ENCODE measurements at regions not wholly inside any gene's neighbourhood (a gene's known extent, or its start where the extent isn't known, plus 50 kb on each side); places are given as distances from the start of the nearest gene placed in this dataset.
"Not testable (repeated sequence)": the region's sequence is repeated elsewhere in the genome, so short reads cannot be mapped to it uniquely, and the experiment has no call there.

DNA sequence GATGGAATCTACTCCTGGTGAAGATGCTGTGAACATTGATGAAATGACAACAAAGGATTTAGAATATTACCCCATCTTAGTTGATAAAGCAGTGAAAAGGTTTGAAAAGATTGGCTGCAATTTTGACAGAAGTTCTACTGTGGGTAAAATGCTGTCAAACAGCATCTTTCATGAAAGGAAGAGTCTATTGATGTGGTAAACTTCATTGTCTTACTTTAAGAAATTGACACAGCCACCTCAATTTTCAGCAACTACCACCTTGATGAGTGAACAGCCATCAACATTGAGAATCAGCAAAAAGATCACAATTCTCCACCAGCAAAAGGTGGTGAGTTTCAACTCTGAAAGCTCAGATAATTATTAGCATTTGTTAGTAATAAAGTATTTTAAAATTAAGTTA lies 310.3 kb upstream of the RBMS1 start:
- DNase-seq (ENCODE audit: low spot score), result no peak

DNA sequence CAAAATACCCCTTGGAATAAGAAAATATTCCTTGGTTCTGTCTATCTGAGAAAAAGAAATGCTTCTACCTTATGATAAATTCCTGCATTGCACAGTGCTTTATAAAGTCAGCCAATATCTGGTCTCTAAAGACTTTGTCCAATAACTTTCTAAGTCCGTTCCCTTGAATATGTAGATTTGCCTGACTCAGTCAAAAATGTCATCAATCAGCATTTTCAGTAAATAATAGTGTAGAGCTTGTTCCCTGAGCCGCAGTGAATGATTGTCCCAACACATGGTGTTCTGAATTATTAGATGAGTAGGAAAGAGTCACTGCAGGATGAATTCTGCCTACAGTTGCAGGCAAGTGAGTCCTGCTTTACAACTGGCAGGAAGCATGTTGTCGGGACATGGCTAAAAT lies 316.8 kb upstream of the RBMS1 start:
- DNase-seq (ENCODE audit: low spot score), result no peak

DNA sequence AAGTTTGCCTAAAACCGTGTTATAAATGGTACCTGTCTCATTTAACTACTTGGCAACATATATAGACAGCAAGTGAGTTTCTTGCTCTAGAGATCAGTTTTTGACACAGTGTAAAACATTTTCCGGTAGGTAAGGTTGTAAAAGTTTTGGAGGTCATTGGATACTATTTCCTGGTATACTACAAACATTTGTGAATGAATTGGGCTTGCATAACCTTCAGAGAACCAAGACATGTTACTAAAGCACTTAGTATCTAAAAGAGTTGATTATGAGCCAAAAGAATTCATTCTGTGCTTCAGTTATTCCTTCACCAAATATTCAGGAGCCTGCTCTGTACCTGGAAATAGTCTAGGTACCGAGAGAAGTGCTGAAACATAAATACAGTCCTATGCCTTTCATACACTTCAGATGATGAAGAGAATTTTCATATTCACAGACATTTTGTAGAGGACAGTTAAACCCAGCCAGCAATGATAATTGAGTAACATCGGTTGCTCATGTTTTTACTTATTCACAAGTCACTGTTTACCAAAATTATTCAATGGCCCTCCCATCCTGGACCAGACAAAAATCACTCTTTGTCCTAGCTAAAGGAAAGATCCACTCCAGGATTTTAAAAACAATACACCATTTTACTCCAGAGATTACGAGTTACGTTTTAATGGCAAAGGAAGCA lies 319.4 kb upstream of the RBMS1 start:
- DNase-seq (ENCODE audit: low spot score), result no peak

GRCh38 chr2:160813506-160813858 lies 319.9 kb upstream of the RBMS1 start:
- DNase-seq (ENCODE audit: low spot score), result no peak

GRCh38 chr2:160816916-160817499 lies 323.4 kb upstream of the RBMS1 start:
- DNase-seq (ENCODE audit: low spot score), result no peak

DNA sequence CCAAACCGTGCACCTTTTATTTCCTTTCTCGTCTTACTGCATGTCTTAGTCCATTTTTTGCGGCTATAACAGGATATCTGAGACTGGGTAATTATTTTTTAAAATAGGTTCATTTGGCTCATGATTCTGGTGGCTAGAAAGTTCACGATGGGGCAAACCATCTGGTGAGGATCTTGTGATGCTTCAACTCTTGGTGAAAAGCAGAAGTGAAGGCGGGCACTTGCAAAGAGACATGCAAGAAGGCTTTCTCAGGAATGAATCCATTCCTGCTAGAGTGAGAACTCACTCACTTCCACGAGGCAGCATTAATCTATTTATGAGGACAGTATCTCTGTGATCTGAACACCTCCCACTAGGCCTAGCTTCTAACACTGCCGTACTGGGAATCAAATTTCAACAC lies 327.1 kb upstream of the RBMS1 start:
- no peak for DNase-seq (ENCODE audit: low spot score)

DNA sequence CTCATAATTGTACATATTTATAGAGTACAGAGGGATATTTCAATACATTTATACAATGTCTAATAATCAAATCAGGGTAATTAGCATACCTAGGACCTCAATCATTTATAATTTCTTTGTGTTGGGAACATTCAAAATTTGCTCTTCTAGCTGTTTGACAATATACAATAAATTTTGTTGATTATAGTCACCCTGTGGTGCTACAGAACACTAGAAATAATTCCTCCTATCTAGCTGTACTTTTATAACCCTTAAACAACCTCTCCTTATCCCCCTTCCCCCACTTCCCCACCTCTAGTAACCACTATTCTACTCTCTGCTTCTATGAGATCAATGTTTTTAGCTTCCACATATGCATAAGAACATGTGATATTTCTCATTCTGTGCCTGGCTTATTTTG lies 328.4 kb upstream of the RBMS1 start:
- DNase-seq (ENCODE audit: low spot score), result no peak

GRCh38 chr2:160825433-160825832 lies 331.8 kb upstream of the RBMS1 start:
- DNase-seq (ENCODE audit: low spot score), result no peak

DNA sequence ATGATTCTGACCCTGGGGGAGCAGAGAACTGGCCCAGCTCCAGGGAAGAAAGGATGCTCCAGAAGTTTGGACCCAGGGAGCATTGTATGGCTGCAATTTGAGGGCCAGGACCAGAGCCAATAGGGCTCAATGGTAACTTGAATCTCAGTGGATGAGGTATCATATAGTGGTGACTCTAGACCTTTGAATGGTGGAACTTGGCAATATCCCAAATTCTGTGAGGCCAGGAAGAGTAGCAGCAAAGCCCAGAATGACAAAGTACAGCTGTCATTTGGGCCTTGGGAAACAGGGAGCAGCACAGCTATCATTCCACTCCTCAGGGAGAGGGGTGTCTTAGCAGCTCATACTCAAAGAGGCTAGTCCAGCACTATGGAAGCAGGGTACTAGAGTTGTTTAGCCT lies 332.9 kb upstream of the RBMS1 start:
- no peak for DNase-seq (ENCODE audit: low spot score)

GRCh38 chr2:160828076-160828475 lies 332.2 kb upstream of the TANK start:
- DNase-seq (ENCODE audit: low spot score), result no peak

GRCh38 chr2:160832381-160832780 lies 327.8 kb upstream of the TANK start:
- not testable (repeated sequence) for DNase-seq (ENCODE audit: low spot score)

DNA sequence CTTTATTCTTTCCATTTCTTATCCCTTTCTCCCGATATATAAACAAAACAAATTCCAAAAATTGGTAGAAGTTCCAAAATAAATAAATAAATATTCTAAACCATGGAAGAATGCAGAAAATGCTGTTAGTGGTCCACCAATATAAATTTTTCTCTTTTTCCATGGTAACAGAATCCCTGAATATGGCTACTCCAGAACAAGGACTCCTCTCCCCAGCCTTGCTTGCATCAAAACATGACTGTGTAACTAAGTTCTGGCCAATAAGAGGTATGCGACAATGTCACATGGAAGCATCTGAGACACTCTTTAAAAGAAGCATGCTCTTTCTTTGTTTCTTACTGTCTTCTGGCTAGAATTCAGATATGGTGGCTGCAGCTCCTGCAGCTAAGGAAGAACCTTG lies 325.1 kb upstream of the TANK start:
- DNase-seq (ENCODE audit: low spot score), result no peak

GRCh38 chr2:160836755-160837154 lies 323.5 kb upstream of the TANK start:
- no peak for DNase-seq (ENCODE audit: low spot score)

DNA sequence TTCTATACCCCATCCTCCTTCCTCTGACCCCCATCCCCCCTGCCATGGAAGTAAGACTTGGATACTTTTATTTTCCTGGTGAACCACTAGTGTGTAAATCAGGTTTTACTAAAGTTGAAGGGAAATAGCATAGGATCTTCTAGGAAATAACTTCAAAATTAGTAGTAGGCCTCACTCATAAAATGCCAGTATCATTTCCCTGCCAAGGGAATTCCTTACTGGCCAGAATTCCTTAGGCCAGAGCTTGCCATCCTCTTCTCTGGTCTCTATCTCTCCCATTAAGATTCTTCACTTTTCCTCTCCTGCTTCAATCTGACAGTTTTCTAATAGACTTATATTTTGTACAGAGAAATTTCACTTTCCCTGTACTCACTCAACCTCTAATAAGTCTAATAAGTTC lies 322.8 kb upstream of the TANK start:
- no peak for DNase-seq (ENCODE audit: low spot score)

GRCh38 chr2:160838147-160838546 lies 322.1 kb upstream of the TANK start:
- DNase-seq (ENCODE audit: low spot score), result no peak

- no peak for DNase-seq (ENCODE audit: low spot score)
These were observed 321.5 kb upstream of the TANK start for GRCh38 chr2:160838691-160839090.

DNA sequence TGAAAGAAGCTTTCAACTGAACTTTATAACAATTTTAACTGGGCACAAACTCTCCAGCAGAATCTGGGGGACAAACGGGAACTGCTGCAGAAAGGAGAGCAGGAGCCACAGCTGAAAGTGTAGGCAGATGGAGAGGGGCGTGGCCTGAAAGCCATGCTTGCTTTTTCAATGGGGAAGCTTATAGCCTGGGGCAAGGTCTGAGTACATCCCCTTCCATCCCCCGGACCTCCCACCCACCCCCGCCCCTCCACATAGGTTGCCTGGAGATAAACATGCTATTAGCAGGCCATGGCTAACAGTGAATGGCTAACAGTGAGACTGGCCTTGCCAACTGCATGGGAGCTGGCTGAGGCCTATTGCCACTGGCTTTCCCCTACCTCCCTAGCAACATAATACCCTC lies 317.9 kb upstream of the TANK start:
- DNase-seq (ENCODE audit: low spot score), result no peak

DNA sequence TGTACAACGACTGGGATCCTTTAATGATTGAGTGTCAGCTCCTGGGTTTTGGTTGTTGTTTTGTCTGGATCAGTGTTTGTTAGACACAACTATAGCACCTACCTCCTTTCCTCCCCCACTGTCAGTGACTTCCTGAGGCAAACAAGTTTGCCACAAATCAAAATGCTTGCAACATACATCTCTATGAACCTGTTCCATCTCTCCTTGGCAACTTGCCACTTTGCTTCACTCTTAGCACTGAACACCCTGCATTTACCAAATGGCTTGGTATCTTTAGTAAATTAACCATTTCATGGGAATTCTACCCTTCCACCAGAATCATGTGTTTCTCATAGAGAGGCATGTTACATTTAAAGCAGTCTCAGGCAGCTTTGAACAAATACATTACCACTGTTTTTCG lies 301.1 kb upstream of the TANK start:
- DNase-seq (ENCODE audit: low spot score), result no peak

- no peak for DNase-seq (ENCODE audit: low spot score)
These were observed 298.0 kb upstream of the TANK start for GRCh38 chr2:160862226-160862625.

DNA sequence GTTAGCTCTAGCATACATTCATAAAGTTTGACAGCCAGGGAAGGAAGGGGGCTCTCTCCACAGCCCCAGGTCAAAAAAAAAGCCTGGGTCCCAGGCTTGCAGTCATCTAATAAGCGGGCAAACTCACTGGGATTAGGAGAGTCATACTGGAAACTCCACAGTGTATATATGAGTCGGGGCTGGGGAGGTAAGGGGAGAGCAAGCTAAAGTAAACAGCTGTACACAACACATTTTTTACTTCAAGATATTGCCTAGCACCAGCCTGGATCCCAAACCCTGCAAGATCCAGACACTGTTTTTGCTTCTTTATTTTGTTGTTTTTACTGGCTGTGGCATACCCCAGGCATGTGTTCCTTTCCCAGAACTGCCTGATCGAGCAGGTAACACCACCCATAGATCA lies 291.3 kb upstream of the TANK start:
- DNase-seq (ENCODE audit: low spot score), result no peak

GRCh38 chr2:160869411-160869810 lies 290.8 kb upstream of the TANK start:
- no peak for DNase-seq (ENCODE audit: low spot score)

GRCh38 chr2:160870729-160871465 lies 289.3 kb upstream of the TANK start:
- DNase-seq (ENCODE audit: low spot score), result no peak

DNA sequence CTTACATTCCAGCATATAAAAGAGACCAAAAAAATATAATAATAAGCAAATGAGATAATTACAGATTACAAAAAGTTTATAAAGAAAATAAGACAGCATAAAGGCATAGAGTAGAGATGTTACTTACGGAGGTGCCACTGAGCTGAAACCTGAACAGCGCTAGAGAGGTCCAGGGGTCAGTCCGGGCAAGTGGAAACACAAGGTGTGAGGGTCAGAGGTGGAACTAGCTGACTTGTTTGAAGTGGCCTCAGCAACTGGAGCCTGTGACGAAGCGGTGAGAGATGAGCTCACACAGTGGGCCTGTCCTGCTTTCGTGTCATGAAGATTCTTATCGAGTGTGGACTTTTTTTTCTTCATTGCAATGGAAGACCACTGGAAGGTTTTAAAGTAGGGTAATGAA lies 288.3 kb upstream of the TANK start:
- no peak for DNase-seq (ENCODE audit: low spot score)

DNA sequence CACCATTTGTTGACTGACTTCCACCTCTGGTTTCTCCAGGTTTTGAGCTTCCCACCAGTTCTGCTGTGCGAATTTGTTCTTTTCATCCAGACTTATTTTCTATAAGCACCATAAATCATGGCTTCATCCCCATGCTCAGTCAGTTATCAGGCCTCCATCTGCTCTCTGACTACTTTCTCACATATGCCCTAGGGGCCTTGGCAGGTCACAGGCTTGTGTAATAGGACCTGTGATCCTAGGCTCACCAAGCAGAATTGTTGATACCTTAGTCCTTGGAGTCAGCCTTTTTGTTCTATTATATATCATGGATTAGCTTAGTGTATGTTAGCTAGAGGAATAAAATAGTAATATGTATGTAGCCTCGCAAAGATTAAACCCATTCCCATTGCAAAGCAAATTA lies 284.2 kb upstream of the TANK start:
- no peak for DNase-seq (ENCODE audit: low spot score)
